ENCODE measurements at regions not wholly inside any gene's neighbourhood (a gene's known extent, or its start where the extent isn't known, plus 50 kb on each side); places are given as distances from the start of the nearest gene placed in this dataset.
"Not testable (repeated sequence)": the region's sequence is repeated elsewhere in the genome, so short reads cannot be mapped to it uniquely, and the experiment has no call there.

DNA sequence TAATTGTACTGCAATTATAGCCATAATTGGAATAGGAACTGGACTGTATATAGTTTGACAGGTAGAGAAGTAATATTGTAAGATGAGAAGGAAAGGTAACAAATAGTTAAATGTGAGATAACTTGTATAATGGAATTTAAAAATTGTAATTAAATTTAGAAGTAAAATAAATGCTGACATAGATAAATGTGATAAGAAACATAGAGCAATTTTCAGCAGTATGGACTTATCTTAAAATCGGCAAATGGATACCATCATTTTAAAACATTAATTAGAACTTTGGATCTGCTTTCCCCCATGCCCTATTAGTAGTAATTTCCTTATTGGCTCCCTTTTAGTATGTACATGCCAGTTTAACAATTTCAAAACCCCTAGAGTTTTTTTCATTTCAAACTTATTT lies 274.8 kb upstream of the ZNG1F start:
- DNase-seq (ENCODE audit: low spot score) = peak; percentile 0

DNA sequence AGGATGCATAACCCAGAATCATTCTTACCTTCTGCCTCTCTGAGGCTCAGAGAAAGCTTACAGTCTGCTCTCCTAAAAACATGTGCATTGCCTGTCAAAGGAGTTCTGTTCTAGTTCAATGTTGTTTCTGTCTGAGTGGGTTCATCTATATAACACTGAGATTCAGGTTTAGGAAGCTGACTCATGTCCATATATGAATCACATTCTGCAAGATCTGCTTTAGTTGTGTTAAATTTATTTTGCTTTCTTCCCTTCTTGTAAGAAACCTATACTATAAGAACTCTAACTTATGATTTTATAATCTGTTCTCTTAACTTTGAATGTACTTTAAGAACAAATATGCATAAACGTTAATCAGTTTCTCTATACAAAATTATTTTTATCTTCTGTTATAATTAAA lies 269.3 kb upstream of the ZNG1F start:
- DNase-seq (ENCODE audit: low spot score) = not testable (repeated sequence)
